A204.1 (cell line): ENCODE measurements at regions not wholly inside any gene's neighbourhood (a gene's known extent, or its start where the extent isn't known, plus 50 kb on each side); places are given as distances from the start of the nearest gene placed in this dataset.
"Not testable (repeated sequence)": the region's sequence is repeated elsewhere in the genome, so short reads cannot be mapped to it uniquely, and the experiment has no call there.

Source experiments
- FAIRE-seq: peaks from 2 replicates; lab custom pipeline; 2012; peaks lifted over from hg19 to GRCh38; lab: Jason Lieb, UNC

DNA sequence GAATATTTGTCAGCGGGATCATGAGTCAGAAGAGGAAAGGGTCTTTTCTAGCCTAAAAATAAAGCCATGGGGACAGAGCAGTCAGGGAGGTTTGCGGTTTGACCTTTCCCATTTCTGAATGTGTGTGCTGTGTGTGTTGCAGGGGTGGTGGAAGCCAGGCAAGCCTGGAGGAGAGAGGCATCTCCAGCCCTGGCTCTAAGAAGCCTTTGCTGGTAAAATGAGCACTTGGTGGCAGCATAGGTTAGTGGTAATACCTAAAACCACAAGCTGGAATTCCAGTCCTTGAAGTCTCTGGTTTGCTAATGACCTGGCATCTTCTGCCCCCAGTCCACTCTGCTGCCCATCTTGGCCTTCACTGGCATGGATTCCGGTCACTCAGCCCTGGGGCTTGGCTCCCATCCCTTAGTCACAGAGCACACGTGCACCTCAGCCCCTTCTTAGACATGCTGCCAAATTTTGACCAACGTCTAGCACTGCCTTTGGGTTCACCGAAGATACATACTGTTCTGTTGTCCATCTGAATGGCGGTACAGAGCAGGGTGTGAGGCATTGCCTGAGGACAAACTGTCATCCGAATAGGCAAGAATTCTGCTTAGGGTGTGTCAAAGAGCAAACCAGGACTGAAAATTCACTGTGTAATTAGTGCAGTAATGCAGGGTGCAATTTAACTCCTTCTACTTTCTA is 52.7 kb downstream of the KCNA5 start:
- FAIRE-seq = no peak

DNA sequence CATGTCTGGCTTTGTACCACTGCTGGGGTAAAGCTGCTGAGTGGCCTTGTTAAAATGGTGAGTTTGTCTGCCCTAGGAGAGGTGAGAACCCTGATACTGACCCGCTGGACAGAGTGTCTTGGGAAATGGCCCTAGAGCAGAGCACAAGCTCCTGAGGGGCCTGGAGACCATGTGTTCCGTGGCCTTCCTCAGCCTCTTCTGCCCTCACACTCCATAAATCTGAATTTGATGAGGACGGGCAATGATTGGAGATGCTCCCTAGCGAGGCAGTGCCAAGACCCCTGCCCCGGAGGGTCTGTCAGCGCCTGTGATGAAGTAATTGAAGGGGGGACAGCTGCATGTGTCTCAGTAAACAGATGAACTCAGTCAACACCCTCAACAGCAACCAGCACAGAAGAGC is 54.1 kb downstream of the KCNA5 start:
- no peak for FAIRE-seq

DNA sequence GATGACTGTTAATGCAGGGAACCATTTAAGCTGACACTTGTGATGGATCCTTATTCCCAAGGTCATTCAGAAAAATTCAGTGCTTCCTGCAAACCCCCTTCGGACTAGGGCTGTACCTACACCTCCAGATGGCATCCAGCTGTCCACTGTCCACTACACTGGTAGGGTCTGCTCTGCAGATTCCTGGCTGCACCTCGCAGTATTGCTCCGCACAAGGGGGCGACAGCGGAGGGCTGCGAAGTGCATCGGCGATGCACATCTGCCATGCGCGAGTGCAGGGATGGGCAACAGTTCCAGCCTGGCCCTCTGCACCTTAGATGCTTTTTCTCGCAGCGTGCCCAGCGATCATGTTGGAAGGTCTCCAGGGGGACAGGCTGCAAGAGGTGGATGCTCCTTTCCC is 55.5 kb downstream of the KCNA5 start:
- FAIRE-seq = no peak

DNA sequence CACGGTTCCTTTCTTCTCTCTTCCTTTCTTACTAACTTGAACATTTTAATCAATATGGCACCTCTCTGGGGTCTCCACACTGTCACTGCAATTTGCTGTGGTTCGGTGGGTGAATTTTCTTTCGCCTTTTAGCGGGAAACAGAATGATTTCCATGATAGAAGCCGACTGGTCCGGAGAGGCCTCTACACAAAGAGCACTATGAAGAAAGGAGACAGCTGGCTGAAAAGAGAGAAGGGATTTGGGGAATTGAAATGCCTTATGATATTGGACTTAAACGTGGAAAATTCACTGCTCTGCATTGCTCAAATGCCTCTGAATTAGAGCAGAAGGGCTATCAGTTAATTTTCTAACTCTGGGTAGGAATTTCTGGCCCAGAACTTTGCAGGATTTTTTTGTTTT is 55.9 kb downstream of the KCNA5 start:
- FAIRE-seq = no peak

DNA sequence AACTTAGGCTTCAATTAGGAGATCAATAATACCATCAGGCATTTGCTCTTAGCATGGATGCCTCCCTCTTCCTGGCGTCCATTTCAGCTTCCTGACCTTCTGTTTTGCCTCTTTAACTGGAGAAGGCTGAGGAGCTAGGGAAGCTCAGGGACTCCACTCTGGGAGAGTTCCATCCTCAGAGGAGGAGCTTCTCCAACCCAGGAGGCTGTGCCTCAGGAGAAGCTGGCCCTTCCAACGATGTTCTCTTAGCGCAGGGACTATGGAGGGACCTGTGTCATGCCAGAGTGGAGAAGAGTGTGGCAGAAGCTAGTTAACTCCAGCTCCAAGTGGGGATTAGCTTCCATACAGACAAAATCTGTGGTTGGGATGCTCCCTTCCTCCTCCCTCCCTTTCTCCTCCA is 58.0 kb downstream of the KCNA5 start:
- no peak for FAIRE-seq

DNA sequence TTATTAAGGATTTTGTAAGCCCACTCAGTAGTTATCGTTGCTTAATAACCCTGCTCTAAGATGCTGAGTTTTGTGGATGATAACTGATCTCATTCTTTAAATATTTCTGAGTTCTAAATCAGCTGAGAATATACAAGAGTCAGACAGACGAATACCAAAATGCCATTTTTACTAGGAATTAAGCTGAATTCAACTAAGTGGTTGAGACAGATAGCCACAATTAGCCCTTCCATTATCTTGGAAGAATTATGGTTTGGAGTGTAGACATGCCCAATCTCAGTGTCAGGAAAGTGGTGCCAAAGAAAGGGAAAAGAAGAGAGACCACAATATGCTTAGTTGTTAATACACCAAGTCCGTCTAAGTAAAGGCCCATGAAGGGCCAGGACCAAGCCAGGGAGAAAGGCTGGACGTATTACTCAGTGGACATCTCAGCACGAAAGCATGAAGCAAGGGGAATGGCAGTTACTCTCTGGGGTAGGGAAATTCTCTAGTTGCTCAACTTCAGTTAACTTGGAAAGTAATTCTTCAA is 58.6 kb downstream of the KCNA5 start:
- no peak for FAIRE-seq

DNA sequence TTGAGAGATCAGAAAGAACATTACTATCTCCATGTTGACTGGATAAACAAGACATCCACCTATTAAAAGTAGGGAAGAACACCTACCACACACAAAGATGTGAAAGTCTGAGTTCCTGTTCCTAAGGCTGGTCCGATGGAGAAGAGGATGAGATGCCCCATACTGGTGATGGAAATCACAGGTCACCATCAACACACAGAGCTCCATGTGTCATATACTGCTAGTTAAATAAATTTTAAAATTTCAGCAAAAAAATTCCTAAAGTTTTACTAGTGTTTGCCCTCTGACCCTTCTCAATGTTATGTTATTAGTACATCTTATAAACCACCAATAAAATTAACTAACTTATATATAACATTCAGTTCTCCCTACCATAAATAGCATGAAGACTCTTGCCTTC is 59.1 kb downstream of the KCNA5 start:
- FAIRE-seq = no peak

DNA sequence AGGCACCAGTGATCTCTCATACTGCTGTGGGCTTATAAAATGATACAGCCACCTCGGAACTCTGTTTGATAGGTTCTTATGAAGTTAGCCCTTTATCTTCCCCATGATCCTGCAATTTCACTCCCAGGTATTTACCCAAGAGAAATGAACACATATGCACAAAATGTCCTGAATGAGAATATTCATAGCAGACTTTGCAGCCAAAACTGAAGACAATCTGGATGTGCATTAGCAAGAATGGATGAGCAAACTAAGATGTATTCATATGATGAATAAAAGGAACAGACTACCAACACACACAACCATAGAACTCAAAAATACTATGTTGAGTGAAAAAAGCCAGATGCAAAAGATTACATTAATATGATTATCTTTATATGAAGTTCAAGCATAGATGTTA is 66.7 kb downstream of the KCNA5 start:
- FAIRE-seq = no peak

DNA sequence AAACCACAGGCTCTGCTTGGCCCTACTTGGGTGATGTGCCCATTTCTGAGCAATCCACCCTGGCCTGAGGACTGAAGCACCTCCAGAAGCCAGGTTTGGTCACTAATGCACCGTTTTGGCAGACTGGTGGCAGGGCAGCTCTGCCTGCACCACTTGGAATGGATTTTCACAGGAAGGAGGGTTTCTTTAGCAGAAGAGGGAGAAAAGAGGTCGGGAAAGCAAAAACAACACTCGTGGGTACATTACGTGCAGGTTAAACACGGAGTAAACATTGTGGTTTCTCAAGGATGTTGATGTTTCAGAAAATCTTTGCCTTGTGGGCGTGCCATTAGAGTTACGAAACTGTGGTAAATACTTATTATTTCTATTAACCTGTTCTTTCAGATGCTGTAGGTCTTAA is 70.8 kb downstream of the KCNA5 start:
- FAIRE-seq = no peak

DNA sequence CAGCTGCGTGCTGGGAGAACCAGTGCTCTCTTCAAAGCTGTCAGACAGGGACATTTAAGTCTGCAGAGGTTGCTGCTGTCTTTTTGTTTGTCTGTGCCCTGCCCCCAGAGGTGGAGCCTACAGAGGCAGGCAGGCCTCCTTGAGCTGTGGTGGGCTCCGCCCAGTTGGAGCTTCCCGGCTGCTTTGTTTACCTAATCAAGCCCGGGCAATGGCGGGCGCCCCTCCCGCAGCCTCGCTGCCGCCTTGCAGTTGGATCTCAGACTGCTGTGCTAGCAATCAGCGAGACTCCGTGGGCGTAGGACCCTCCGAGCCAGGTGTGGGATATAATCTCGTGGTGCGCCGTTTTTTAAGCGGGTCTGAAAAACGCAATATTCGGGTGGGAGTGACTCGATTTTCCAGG is 78.1 kb downstream of the KCNA5 start:
- not testable (repeated sequence) for FAIRE-seq

DNA sequence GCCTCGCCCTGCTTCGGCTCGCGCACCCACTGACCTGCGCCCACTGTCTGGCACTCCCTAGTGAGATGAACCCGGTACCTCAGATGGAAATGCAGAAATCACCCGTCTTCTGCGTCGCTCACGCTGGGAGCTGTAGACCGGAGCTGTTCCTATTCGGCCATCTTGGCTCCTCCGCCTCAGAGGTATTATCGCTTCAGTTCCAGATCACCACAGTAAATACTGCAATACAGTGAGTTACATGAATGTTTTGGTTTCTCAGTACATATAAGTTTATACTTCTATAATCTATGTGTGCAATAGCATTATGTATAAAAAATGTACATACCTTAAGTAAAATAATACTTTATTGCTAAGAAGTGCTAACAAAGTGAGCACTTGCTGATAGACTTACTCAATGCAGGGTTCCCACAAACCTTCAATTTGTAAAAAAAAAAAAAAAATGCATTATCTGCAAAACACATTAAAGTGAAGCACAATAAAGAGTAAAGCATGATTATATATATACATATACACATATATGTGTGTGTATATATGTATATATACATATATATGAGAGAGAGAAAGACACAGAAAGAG is 78.7 kb downstream of the KCNA5 start:
- FAIRE-seq = not testable (repeated sequence)

DNA sequence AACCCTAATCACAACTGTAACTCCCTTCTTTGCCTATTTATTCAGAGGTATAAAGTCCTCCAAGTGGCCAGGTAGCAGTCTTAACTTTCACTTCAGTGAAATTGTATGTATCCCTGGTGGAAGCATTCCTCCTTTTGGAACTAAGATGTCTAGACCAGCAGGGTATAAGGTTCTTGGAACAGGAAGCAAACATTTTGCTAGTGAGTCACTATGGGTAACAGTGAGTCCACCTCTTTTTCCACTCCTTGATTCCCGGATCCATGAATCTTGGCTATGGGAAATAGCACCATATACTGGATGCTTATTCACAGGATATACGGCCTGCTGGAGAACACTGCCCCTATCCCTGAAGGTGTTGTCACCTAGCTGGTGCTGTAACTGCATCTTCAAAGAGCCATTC is 80.2 kb downstream of the KCNA5 start:
- no peak for FAIRE-seq

DNA sequence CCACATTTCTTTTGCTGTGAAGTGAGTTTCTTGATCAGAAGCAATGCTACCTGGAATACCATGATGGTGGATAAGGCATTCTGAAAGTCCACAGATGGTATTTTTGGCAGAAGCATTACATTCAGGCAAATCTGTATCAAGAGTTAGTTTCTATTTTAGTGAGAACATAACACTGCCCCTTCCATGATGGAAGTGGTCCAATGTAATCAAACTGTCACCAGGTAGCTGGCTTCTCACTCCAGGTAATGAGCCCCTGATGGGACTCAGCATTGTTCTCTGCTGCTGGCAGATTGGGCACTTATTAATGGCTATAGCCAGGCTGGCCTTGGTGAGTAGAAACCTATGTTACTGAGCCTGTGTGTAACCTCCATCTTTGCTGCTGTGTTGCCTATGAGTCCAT is 80.7 kb downstream of the KCNA5 start:
- FAIRE-seq = no peak

DNA sequence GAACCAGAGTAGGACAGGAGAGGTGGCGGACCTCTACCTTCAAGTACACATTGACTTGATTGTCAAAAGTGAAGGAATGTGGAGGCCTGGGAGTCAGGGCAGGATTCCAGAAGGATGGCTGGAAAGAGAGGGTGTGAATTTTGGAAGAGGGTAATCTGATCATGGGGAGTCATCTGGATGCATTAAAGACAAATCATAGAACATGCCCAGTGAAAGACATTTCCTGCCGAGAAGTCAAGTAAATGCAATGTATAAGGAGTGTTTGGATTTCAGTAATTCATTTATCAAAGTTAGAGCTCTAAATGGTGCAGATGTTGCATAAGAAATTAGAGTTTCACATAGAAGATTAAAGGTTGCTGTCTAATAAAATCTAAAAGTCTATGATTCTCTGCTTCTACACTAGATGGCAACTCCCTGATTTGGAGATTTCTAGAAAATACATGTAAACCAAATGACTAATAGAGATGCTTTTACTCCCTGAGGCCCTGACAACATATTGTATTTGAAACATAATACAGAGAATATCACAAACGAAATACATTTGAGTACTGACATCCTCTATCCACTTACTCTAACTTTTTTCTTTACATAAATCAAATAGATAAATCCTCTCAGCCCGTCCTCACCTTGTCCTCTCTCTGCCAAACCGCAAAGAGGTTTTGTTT is 91.3 kb downstream of the KCNA5 start:
- no peak for FAIRE-seq

DNA sequence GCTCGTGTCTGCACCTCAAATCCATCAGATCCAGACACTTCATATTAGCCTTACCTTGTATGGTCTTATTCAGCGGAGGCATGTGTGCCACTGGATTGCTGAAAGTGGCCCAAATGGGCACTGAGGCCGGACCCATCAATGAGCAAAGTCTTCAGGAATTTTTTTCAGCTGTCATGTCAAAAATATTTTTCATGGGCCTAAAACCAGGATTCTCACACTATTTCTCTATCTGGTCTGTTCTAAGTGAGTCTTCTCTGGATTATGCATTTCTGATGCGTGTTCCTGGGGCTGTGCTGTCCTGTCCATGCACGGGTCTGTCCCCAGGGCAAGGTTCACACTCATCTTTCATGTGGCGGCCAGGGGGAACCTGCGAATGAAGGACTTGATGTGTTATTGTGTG is 94.6 kb downstream of the KCNA5 start:
- no peak for FAIRE-seq

DNA sequence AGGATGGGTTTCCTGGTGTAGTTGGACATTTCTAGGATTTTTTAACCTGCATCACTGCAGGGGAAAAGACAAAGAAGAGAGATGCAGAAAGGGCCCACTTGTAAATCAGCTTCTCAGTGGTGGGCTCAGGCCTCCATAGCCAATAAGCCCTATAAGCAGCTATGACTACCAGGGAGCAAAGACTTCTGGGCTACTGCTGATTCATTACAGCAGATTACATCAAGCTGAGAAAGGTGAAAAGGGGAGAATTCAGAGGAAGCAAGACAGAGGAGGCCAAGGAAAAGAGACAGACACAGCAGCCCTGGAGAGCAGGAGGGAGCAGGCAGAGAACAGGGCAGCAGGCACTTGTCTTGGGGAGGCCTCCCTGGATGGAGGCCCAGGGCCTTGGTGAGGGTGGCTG is 95.2 kb downstream of the KCNA5 start:
- FAIRE-seq = no peak

DNA sequence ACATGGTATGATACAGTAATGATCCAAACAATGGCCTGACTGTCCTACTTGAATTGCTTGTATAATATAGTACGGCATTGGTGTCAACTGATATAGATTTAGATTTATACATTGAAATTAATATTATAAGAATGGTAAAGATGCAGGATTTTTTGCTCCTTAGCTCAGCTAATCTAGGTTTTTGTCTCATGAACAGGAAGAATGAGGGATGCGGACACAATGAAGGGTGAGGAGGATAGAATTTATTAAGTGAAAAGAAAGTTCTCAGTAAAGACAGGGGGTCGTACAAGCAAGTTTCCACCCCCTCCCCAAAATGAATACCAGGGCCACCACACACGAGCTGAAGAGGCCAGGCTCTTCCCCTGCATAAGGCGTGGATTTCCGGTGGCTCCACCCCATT is 96.1 kb downstream of the KCNA5 start:
- FAIRE-seq = no peak

DNA sequence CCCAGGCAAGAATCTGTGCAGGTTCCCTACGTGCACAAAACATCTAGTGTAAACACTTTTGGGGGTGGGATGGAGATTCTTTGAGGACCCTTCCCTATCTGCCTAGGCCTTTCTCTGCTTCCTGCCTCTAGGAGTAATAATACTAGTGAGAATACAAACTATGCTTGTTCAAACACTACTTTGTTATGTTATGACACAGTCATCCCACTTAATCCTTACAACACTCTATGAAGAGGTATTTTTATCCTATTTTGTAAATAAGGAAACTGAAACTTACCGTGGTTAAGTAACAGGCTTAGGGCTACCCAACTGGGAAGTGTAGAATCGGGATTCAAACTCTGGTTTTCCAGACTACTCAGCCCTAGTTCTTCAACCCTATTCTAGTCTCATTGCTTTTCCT is 96.5 kb downstream of the KCNA5 start:
- no peak for FAIRE-seq

DNA sequence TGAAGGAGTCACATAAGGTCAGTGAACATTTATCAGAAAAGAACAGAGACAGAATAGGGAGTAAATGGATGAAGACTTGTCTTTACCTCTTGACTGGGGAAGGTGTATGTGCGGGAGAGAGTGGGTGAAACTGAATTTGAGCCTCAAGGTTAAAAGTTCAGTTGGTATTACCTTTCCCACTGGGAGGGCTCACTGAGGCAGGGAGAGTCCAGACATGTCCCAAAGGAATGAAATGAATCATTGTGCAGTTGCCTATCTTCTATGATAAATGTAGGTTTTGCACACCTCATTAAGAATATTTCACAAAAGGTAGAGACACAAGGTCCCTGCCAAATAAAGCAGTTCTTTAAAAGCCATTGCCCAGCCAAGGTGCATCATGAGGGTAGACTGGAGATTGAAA is 105.2 kb downstream of the KCNA5 start:
- no peak for FAIRE-seq

DNA sequence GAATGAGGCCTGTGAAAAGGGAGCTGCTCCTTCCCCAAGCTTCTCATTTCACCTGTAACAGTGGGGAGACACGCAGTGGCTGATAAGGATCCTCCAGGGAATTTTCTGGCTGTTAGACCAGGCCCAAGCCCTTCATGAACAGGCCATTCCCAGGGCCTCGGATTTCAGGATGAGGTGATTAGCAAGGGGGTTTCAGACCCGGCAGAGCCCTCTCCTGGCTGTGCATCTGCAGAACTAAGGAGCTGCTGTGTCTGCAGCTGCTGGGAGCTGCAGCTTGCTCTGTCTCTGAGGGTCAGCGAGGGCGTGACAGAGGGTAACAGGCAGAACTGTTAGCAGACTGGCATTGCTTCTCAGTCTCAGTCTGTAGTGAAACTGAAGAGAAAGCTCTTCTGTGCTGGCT is 110.4 kb downstream of the KCNA5 start:
- FAIRE-seq = no peak

DNA sequence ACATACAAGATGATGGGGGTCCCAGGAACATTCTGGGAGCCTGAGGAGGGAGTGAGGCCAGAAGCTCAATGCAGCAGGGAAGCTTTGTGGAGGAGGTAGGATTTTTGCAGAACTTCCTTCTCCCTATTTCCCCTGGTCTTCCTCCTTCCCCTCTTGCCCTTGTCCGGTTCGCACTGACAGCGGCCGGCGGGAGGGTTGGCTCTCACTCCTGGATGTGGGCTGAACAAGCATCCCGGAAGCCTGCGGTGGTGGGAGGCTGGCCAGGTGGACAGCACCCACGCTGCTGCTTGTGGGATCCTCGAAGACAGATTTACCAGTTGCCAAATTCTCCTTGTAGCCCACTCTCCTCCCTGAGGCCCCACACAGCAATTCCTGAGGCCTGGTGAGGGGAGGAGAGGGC is 112.2 kb downstream of the KCNA5 start:
- no peak for FAIRE-seq

DNA sequence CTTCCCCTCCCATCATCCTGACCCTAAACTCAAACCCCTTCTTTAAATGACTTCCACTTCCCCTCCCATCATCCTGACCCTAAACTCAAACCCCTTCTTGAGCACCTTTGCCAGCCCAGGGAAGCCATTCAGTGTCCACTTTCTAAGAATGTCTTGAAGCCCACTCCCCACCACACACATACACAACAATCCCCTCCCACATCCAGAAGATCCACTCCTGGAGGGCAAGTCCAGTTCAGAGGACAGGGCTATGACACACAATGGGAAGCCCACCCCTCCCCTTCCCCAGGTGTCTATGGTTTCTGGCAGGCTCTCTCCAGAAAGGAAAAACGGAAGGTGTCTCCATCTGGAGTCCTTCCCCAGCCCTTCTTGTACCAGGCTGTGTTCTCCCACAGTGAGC is 117.1 kb downstream of the KCNA5 start:
- FAIRE-seq = no peak

DNA sequence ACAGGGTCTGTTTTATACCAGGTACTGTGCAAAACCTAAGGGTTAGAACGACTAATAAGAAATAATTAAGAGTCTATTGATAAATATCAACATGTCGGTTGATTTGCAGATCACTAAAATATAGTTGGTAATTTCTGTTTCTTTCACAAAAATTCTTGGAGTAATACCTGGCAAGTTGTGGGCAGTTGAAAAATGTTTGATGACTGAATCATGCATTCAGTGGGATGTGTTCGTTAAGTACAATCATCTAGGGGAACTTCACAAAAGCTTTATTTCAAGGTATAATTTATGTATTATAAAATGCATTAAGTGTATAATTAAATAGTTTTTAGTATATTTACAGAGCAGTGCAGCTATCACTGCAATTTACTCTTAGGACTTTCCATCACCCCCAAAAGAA is 120.0 kb downstream of the KCNA5 start:
- FAIRE-seq = no peak
